ENCODE measurements at regions not wholly inside any gene's neighbourhood (a gene's known extent, or its start where the extent isn't known, plus 50 kb on each side); places are given as distances from the start of the nearest gene placed in this dataset.

- H3K9me3 ChIP-seq (ENCODE audit: control insufficient read depth, low read depth, low read length): peaks cover 8% of the 10 kb centered on the region
- DNase-seq: no peak
- WGBS (ENCODE audit: insufficient coverage, low lambda C conversion rate): no CpG with 5 or more reads among the region's 16 CpGs
These were observed 1376.1 kb upstream of the TENM3 start for GRCh38 chr4:180866933-180867643.

GRCh38 chr4:180870623-180871022, 1372.6 kb upstream of the TENM3 start:
- DNase-seq: no peak
- WGBS (ENCODE audit: insufficient coverage, low lambda C conversion rate): 13% methylated on average over 1 of the region's 2 CpGs

More at GRCh38 chr4:180866933-180867643, 1376.1 kb upstream of the TENM3 start:
- Histone ChIP-seq H3K27ac (ENCODE audit: low read length) (no peak overlapping the region), H3K4me3 (ENCODE audit: low read length) (no peak overlapping the region), H3K36me3 (ENCODE audit: control insufficient read depth, insufficient read depth, low read length) (no peaks in the 10 kb centered on the region), H3K4me1 (ENCODE audit: control insufficient read depth, insufficient read depth, low read length) (no peaks in the 10 kb centered on the region), H3K27me3 (ENCODE audit: control insufficient read depth, insufficient read depth, low read length) (no peaks in the 10 kb centered on the region)

GRCh38 chr4:180898305-180898704, 1344.9 kb upstream of the TENM3 start:
- no peaks in the 10 kb centered on the region for H3K27me3 ChIP-seq (ENCODE audit: control insufficient read depth, insufficient read depth, low read length)
- H3K4me3 ChIP-seq (ENCODE audit: low read length): no peak overlapping the region
- WGBS (ENCODE audit: insufficient coverage, low lambda C conversion rate): 0% methylated on average over 1 of the region's 1 CpG
- no peaks in the 10 kb centered on the region for H3K9me3 ChIP-seq (ENCODE audit: control insufficient read depth, low read depth, low read length)
- no peaks in the 10 kb centered on the region for H3K36me3 ChIP-seq (ENCODE audit: control insufficient read depth, insufficient read depth, low read length)
- H3K4me1 ChIP-seq (ENCODE audit: control insufficient read depth, insufficient read depth, low read length): no peaks in the 10 kb centered on the region
- DNase-seq: no peak
- no peak overlapping the region for H3K27ac ChIP-seq (ENCODE audit: low read length)

More at GRCh38 chr4:180870623-180871022, 1372.6 kb upstream of the TENM3 start:
- no peaks in the 10 kb centered on the region for H3K27me3 ChIP-seq (ENCODE audit: control insufficient read depth, insufficient read depth, low read length)
- H3K4me1 ChIP-seq (ENCODE audit: control insufficient read depth, insufficient read depth, low read length): no peaks in the 10 kb centered on the region
- no peak overlapping the region for H3K27ac ChIP-seq (ENCODE audit: low read length)
- no peaks in the 10 kb centered on the region for H3K36me3 ChIP-seq (ENCODE audit: control insufficient read depth, insufficient read depth, low read length)
- H3K9me3 ChIP-seq (ENCODE audit: control insufficient read depth, low read depth, low read length): peaks cover 8% of the 10 kb centered on the region
- H3K4me3 ChIP-seq (ENCODE audit: low read length): no peak overlapping the region

GRCh38 chr4:180900781-180901180, 1342.4 kb upstream of the TENM3 start:
- no peak overlapping the region for H3K27ac ChIP-seq (ENCODE audit: low read length)
- no peak overlapping the region for H3K4me3 ChIP-seq (ENCODE audit: low read length)
- H3K27me3 ChIP-seq (ENCODE audit: control insufficient read depth, insufficient read depth, low read length): no peaks in the 10 kb centered on the region
- DNase-seq: no peak
- H3K4me1 ChIP-seq (ENCODE audit: control insufficient read depth, insufficient read depth, low read length): no peaks in the 10 kb centered on the region
- no peaks in the 10 kb centered on the region for H3K9me3 ChIP-seq (ENCODE audit: control insufficient read depth, low read depth, low read length)
- H3K36me3 ChIP-seq (ENCODE audit: control insufficient read depth, insufficient read depth, low read length): no peaks in the 10 kb centered on the region
- WGBS (ENCODE audit: insufficient coverage, low lambda C conversion rate): no CpG with 5 or more reads among the region's 4 CpGs

GRCh38 chr4:180909279-180909678, 1333.9 kb upstream of the TENM3 start:
- Histone ChIP-seq H3K4me1 (ENCODE audit: control insufficient read depth, insufficient read depth, low read length) (no peaks in the 10 kb centered on the region), H3K4me3 (ENCODE audit: low read length) (no peak overlapping the region), H3K27ac (ENCODE audit: low read length) (no peak overlapping the region), H3K36me3 (ENCODE audit: control insufficient read depth, insufficient read depth, low read length) (no peaks in the 10 kb centered on the region), H3K27me3 (ENCODE audit: control insufficient read depth, insufficient read depth, low read length) (no peaks in the 10 kb centered on the region), H3K9me3 (ENCODE audit: control insufficient read depth, low read depth, low read length) (no peaks in the 10 kb centered on the region)
- DNase-seq: no peak
- no CpG with 5 or more reads among the region's 1 CpG for WGBS (ENCODE audit: insufficient coverage, low lambda C conversion rate)

- no peaks in the 10 kb centered on the region for H3K9me3 ChIP-seq (ENCODE audit: control insufficient read depth, low read depth, low read length)
- no peaks in the 10 kb centered on the region for H3K4me1 ChIP-seq (ENCODE audit: control insufficient read depth, insufficient read depth, low read length)
- no peaks in the 10 kb centered on the region for H3K36me3 ChIP-seq (ENCODE audit: control insufficient read depth, insufficient read depth, low read length)
- H3K27me3 ChIP-seq (ENCODE audit: control insufficient read depth, insufficient read depth, low read length): no peaks in the 10 kb centered on the region
- H3K27ac ChIP-seq (ENCODE audit: low read length): no peak overlapping the region
- WGBS (ENCODE audit: insufficient coverage, low lambda C conversion rate): no CpG with 5 or more reads among the region's 1 CpG
- no peak overlapping the region for H3K4me3 ChIP-seq (ENCODE audit: low read length)
- DNase-seq: no peak
These were observed 1329.5 kb upstream of the TENM3 start for GRCh38 chr4:180913750-180914149.

- H3K36me3 ChIP-seq (ENCODE audit: control insufficient read depth, insufficient read depth, low read length): no peaks in the 10 kb centered on the region
- H3K4me1 ChIP-seq (ENCODE audit: control insufficient read depth, insufficient read depth, low read length): no peaks in the 10 kb centered on the region
- no peak overlapping the region for H3K27ac ChIP-seq (ENCODE audit: low read length)
- no peaks in the 10 kb centered on the region for H3K27me3 ChIP-seq (ENCODE audit: control insufficient read depth, insufficient read depth, low read length)
- H3K9me3 ChIP-seq (ENCODE audit: control insufficient read depth, low read depth, low read length): no peaks in the 10 kb centered on the region
- H3K4me3 ChIP-seq (ENCODE audit: low read length): no peak overlapping the region
- DNase-seq: no peak
These were observed 1319.7 kb upstream of the TENM3 start for GRCh38 chr4:180923486-180923885.

GRCh38 chr4:180925805-180926204, 1317.4 kb upstream of the TENM3 start:
- H3K9me3 ChIP-seq (ENCODE audit: control insufficient read depth, low read depth, low read length): no peaks in the 10 kb centered on the region
- H3K27me3 ChIP-seq (ENCODE audit: control insufficient read depth, insufficient read depth, low read length): no peaks in the 10 kb centered on the region
- H3K27ac ChIP-seq (ENCODE audit: low read length): no peak overlapping the region
- H3K4me3 ChIP-seq (ENCODE audit: low read length): no peak overlapping the region
- no peaks in the 10 kb centered on the region for H3K4me1 ChIP-seq (ENCODE audit: control insufficient read depth, insufficient read depth, low read length)
- H3K36me3 ChIP-seq (ENCODE audit: control insufficient read depth, insufficient read depth, low read length): no peaks in the 10 kb centered on the region
- no peak for DNase-seq
- 100% methylated on average over 1 of the region's 3 CpGs for WGBS (ENCODE audit: insufficient coverage, low lambda C conversion rate)

- Histone ChIP-seq H3K4me3 (ENCODE audit: low read length) (no peak overlapping the region), H3K4me1 (ENCODE audit: control insufficient read depth, insufficient read depth, low read length) (no peaks in the 10 kb centered on the region), H3K9me3 (ENCODE audit: control insufficient read depth, low read depth, low read length) (no peaks in the 10 kb centered on the region), H3K27me3 (ENCODE audit: control insufficient read depth, insufficient read depth, low read length) (no peaks in the 10 kb centered on the region), H3K27ac (ENCODE audit: low read length) (no peak overlapping the region), H3K36me3 (ENCODE audit: control insufficient read depth, insufficient read depth, low read length) (no peaks in the 10 kb centered on the region)
- DNase-seq: no peak
- no CpG with 5 or more reads among the region's 1 CpG for WGBS (ENCODE audit: insufficient coverage, low lambda C conversion rate)
These were observed 1316.9 kb upstream of the TENM3 start for GRCh38 chr4:180926277-180926676.

GRCh38 chr4:180932370-180933001, 1310.7 kb upstream of the TENM3 start:
- Histone ChIP-seq H3K4me1 (ENCODE audit: control insufficient read depth, insufficient read depth, low read length) (no peaks in the 10 kb centered on the region), H3K36me3 (ENCODE audit: control insufficient read depth, insufficient read depth, low read length) (no peaks in the 10 kb centered on the region), H3K9me3 (ENCODE audit: control insufficient read depth, low read depth, low read length) (no peaks in the 10 kb centered on the region), H3K4me3 (ENCODE audit: low read length) (no peak overlapping the region), H3K27me3 (ENCODE audit: control insufficient read depth, insufficient read depth, low read length) (no peaks in the 10 kb centered on the region), H3K27ac (ENCODE audit: low read length) (no peak overlapping the region)
- DNase-seq: no peak
- WGBS (ENCODE audit: insufficient coverage, low lambda C conversion rate): 26% methylated on average over 2 of the region's 4 CpGs

- DNase-seq: no peak
- no peak overlapping the region for H3K27ac ChIP-seq (ENCODE audit: low read length)
- no peaks in the 10 kb centered on the region for H3K27me3 ChIP-seq (ENCODE audit: control insufficient read depth, insufficient read depth, low read length)
- no peak overlapping the region for H3K4me3 ChIP-seq (ENCODE audit: low read length)
- no peaks in the 10 kb centered on the region for H3K9me3 ChIP-seq (ENCODE audit: control insufficient read depth, low read depth, low read length)
- H3K4me1 ChIP-seq (ENCODE audit: control insufficient read depth, insufficient read depth, low read length): no peaks in the 10 kb centered on the region
- H3K36me3 ChIP-seq (ENCODE audit: control insufficient read depth, insufficient read depth, low read length): no peaks in the 10 kb centered on the region
- WGBS (ENCODE audit: insufficient coverage, low lambda C conversion rate): 50% methylated on average over 1 of the region's 3 CpGs
These were observed 1306.1 kb upstream of the TENM3 start for GRCh38 chr4:180937083-180937482.
